CD8-positive, alpha-beta memory T cell (primary cell): ENCODE measurements at regions not wholly inside any gene's neighbourhood (a gene's known extent, or its start where the extent isn't known, plus 50 kb on each side); places are given as distances from the start of the nearest gene placed in this dataset.
"Not testable (repeated sequence)": the region's sequence is repeated elsewhere in the genome, so short reads cannot be mapped to it uniquely, and the experiment has no call there.

Experiments used
- CTCF ChIA-PET: fragments of 350-600 bp; sonication (Branson Sonifier 250); formaldehyde crosslinking; loops from one replicate; lab custom pipeline; 2021; ENCODE audit warnings: antibody characterized with exemption; lab: Charles Lee
- POLR2A ChIA-PET: fragments of 350-600 bp; sonication (Branson Sonifier 250); formaldehyde crosslinking; loops from one replicate; lab custom pipeline; 2021; ENCODE audit warnings: antibody characterized with exemption; lab: Charles Lee
- DNase-seq, 5 donors: peaks; one replicate each; pipeline versions ENCODE4 v3.0.0 to v3.0.0-alpha.2; 2020 to 2022; ENCODE audit warnings: mixed read lengths in 1 of 5
- H3K27ac ChIP-seq: one replicate; pipeline ENCODE4 v1.7.0; 2013; ENCODE audit warnings: low read depth, mild to moderate bottlenecking, low read length, moderate library complexity
- H3K27me3 ChIP-seq: 2 replicates; pipeline ENCODE4 v1.7.0; 2013; ENCODE audit warnings: low read length, mild to moderate bottlenecking; ENCODE audit not compliant: insufficient read depth, poor library complexity, severe bottlenecking
- H3K36me3 ChIP-seq: 2 replicates; pipeline ENCODE4 v1.7.0; 2013; ENCODE audit warnings: mild to moderate bottlenecking, low read length, moderate library complexity; ENCODE audit not compliant: insufficient read depth
- H3K4me1 ChIP-seq: 2 replicates; pipeline ENCODE4 v1.7.0; 2013; ENCODE audit warnings: mild to moderate bottlenecking, low read length, moderate library complexity; ENCODE audit not compliant: insufficient read depth
- H3K4me3 ChIP-seq: 2 replicates; pipeline ENCODE4 v1.7.0; 2013; ENCODE audit warnings: mild to moderate bottlenecking, low read length
- H3K9me3 ChIP-seq: 2 replicates; pipeline ENCODE4 v1.7.0; 2013; ENCODE audit warnings: mild to moderate bottlenecking, low read length
- H3K27ac Mint-ChIP-seq, 8 donors: one replicate each; pipeline ENCODE4 v1.8.0; 2020 to 2021; ENCODE audit warnings: mixed read lengths in 8 of 8, mild to moderate bottlenecking in 6 of 8, inconsistent platforms in 3 of 8, moderate library complexity in 3 of 8
- H3K27me3 Mint-ChIP-seq, 2 donors: one replicate each; pipeline ENCODE4 v1.8.0; 2020 to 2021; ENCODE audit warnings: mixed read lengths in 2 of 2, mild to moderate bottlenecking in 1 of 2, moderate library complexity in 1 of 2
- H3K36me3 Mint-ChIP-seq, 3 donors: one replicate each; pipeline ENCODE4 v1.8.0; 2020 to 2021; ENCODE audit warnings: mixed read lengths in 3 of 3, inconsistent platforms in 1 of 3, mild to moderate bottlenecking in 1 of 3
- H3K4me1 Mint-ChIP-seq, 3 donors: one replicate each; pipeline ENCODE4 v1.8.0; 2020 to 2021; ENCODE audit warnings: mixed read lengths in 3 of 3, inconsistent platforms in 1 of 3, mild to moderate bottlenecking in 1 of 3
- H3K4me3 Mint-ChIP-seq, 7 donors: one replicate each; pipeline ENCODE4 v1.8.0; 2020 to 2021; ENCODE audit warnings: mixed read lengths in 7 of 7, mild to moderate bottlenecking in 6 of 7, moderate library complexity in 4 of 7, inconsistent platforms in 2 of 7
- H3K9me3 Mint-ChIP-seq, 5 donors: one replicate each; pipeline ENCODE4 v1.8.0; 2020 to 2022; ENCODE audit warnings: mixed read lengths in 5 of 5, mild to moderate bottlenecking in 3 of 5, moderate library complexity in 2 of 5, inconsistent platforms in 1 of 5

- H3K4me1 Mint-ChIP-seq, H3K4me3 ChIP-seq, H3K36me3 Mint-ChIP-seq, H3K27me3 ChIP-seq, H3K27me3 Mint-ChIP-seq, H3K36me3 ChIP-seq, H3K9me3 ChIP-seq, DNase-seq, H3K4me3 Mint-ChIP-seq, H3K4me1 ChIP-seq, CTCF ChIA-PET, POLR2A ChIA-PET, H3K27ac ChIP-seq, H3K27ac Mint-ChIP-seq, H3K9me3 Mint-ChIP-seq: not testable (repeated sequence)
Measured at GRCh38 chr1:115510226-115510625, 131.5 kb upstream of the VANGL1 start.

GRCh38 chr1:115507901-115508300 is 133.9 kb upstream of the VANGL1 start:
- no peaks in the 10 kb centered on the region for H3K9me3 Mint-ChIP-seq
- no peaks in the 10 kb centered on the region for H3K4me1 Mint-ChIP-seq
- ChIA-PET POLR2A (no interaction called here), CTCF (no interaction called here)
- DNase-seq, result no peak
- no peak overlapping the region for H3K4me3 Mint-ChIP-seq
- no peaks in the 10 kb centered on the region for H3K36me3 Mint-ChIP-seq
- H3K9me3 ChIP-seq, result no peaks in the 10 kb centered on the region
- no peak overlapping the region for H3K27ac Mint-ChIP-seq
- no peak overlapping the region for H3K4me3 ChIP-seq
- H3K27ac ChIP-seq, result no peak overlapping the region
- no peaks in the 10 kb centered on the region for H3K4me1 ChIP-seq
- no peaks in the 10 kb centered on the region for H3K27me3 ChIP-seq
- peaks cover 3 to 8% of the 10 kb centered on the region in 2 donors for H3K27me3 Mint-ChIP-seq
- no peaks in the 10 kb centered on the region for H3K36me3 ChIP-seq

- H3K9me3 Mint-ChIP-seq, result peaks cover 0 to 3% (median 0%) of the 10 kb centered on the region in 5 donors
Measured at GRCh38 chr1:115506924-115507589, 134.7 kb upstream of the VANGL1 start.

GRCh38 chr1:115506518-115506917 is 135.3 kb upstream of the VANGL1 start:
- DNase-seq, result no peak
- CTCF ChIA-PET, result interaction anchor here (0.7 to 1.1 kb wide), 2 partner anchors 9 to 11 kb away, joined by 3 read pairs; no protein-coding TSS in a partner anchor
- peaks cover 0 to 3% (median 0%) of the 10 kb centered on the region in 5 donors for H3K9me3 Mint-ChIP-seq

More at GRCh38 chr1:115506924-115507589, 134.7 kb upstream of the VANGL1 start:
- Mint-ChIP-seq H3K4me3 (no peak overlapping the region), H3K36me3 (no peaks in the 10 kb centered on the region), H3K4me1 (no peaks in the 10 kb centered on the region), H3K27me3 (peaks cover 3 to 8% of the 10 kb centered on the region in 2 donors), H3K27ac (no peak overlapping the region)
- Histone ChIP-seq H3K4me3 (no peak overlapping the region), H3K9me3 (no peaks in the 10 kb centered on the region), H3K4me1 (no peaks in the 10 kb centered on the region), H3K27ac (no peak overlapping the region), H3K27me3 (no peaks in the 10 kb centered on the region), H3K36me3 (no peaks in the 10 kb centered on the region)
- no peak for DNase-seq
- CTCF ChIA-PET, result interaction anchor here (0.7 to 1.1 kb wide), 2 partner anchors 9 to 11 kb away, joined by 3 read pairs; no protein-coding TSS in a partner anchor
- POLR2A ChIA-PET, result no interaction called here

GRCh38 chr1:115505148-115505571 is 136.6 kb upstream of the VANGL1 start:
- Mint-ChIP-seq H3K27ac (no peak overlapping the region), H3K4me1 (no peaks in the 10 kb centered on the region), H3K36me3 (no peaks in the 10 kb centered on the region), H3K4me3 (no peak overlapping the region), H3K9me3 (peaks cover 0 to 3% (median 0%) of the 10 kb centered on the region in 5 donors), H3K27me3 (peaks cover 4 to 8% of the 10 kb centered on the region in 2 donors)
- ChIA-PET CTCF (no interaction called here), POLR2A (no interaction called here)
- no peak overlapping the region for H3K27ac ChIP-seq
- no peak overlapping the region for H3K4me3 ChIP-seq
- no peaks in the 10 kb centered on the region for H3K27me3 ChIP-seq
- no peak for DNase-seq
- no peaks in the 10 kb centered on the region for H3K4me1 ChIP-seq
- H3K9me3 ChIP-seq, result no peaks in the 10 kb centered on the region
- no peaks in the 10 kb centered on the region for H3K36me3 ChIP-seq

More at GRCh38 chr1:115506518-115506917, 135.3 kb upstream of the VANGL1 start:
- Mint-ChIP-seq H3K4me1 (no peaks in the 10 kb centered on the region), H3K36me3 (no peaks in the 10 kb centered on the region), H3K27ac (no peak overlapping the region), H3K27me3 (peaks cover 3 to 8% of the 10 kb centered on the region in 2 donors), H3K4me3 (no peak overlapping the region)
- no peak overlapping the region for H3K4me3 ChIP-seq
- no peaks in the 10 kb centered on the region for H3K27me3 ChIP-seq
- no peak overlapping the region for H3K27ac ChIP-seq
- H3K36me3 ChIP-seq, result no peaks in the 10 kb centered on the region
- no peaks in the 10 kb centered on the region for H3K9me3 ChIP-seq
- POLR2A ChIA-PET, result no interaction called here
- no peaks in the 10 kb centered on the region for H3K4me1 ChIP-seq

GRCh38 chr1:115502183-115502582 is 139.6 kb upstream of the VANGL1 start:
- H3K27ac Mint-ChIP-seq, H3K9me3 ChIP-seq, H3K9me3 Mint-ChIP-seq, H3K27me3 ChIP-seq, H3K36me3 ChIP-seq, H3K4me3 ChIP-seq, H3K27me3 Mint-ChIP-seq, H3K4me1 ChIP-seq, H3K4me3 Mint-ChIP-seq, DNase-seq, H3K36me3 Mint-ChIP-seq, H3K4me1 Mint-ChIP-seq, CTCF ChIA-PET, POLR2A ChIA-PET, H3K27ac ChIP-seq: not testable (repeated sequence)

GRCh38 chr1:115501476-115501875 is 140.3 kb upstream of the VANGL1 start:
- H3K27ac ChIP-seq, result no peak overlapping the region
- H3K27me3 ChIP-seq, result no peaks in the 10 kb centered on the region
- no peaks in the 10 kb centered on the region for H3K9me3 ChIP-seq
- Mint-ChIP-seq H3K9me3 (peaks cover 0 to 3% (median 0%) of the 10 kb centered on the region in 5 donors), H3K27me3 (peaks cover 3 to 4% of the 10 kb centered on the region in 2 donors), H3K27ac (no peak overlapping the region), H3K4me3 (no peak overlapping the region), H3K36me3 (no peaks in the 10 kb centered on the region), H3K4me1 (no peaks in the 10 kb centered on the region)
- no peak overlapping the region for H3K4me3 ChIP-seq
- ChIA-PET CTCF (no interaction called here), POLR2A (no interaction called here)
- no peaks in the 10 kb centered on the region for H3K36me3 ChIP-seq
- no peaks in the 10 kb centered on the region for H3K4me1 ChIP-seq
- DNase-seq, result no peak

GRCh38 chr1:115499253-115499652 is 142.5 kb upstream of the VANGL1 start:
- POLR2A ChIA-PET, result no interaction called here
- Histone ChIP-seq H3K36me3 (no peaks in the 10 kb centered on the region), H3K27ac (no peak overlapping the region), H3K4me1 (no peaks in the 10 kb centered on the region), H3K9me3 (no peaks in the 10 kb centered on the region), H3K27me3 (no peaks in the 10 kb centered on the region), H3K4me3 (no peak overlapping the region)
- DNase-seq, result no peak
- peaks cover 3 to 4% of the 10 kb centered on the region in 2 donors for H3K27me3 Mint-ChIP-seq
- no peaks in the 10 kb centered on the region for H3K4me1 Mint-ChIP-seq
- no peaks in the 10 kb centered on the region for H3K36me3 Mint-ChIP-seq
- H3K4me3 Mint-ChIP-seq, result no peak overlapping the region
- peaks cover 0 to 3% (median 0%) of the 10 kb centered on the region in 5 donors for H3K9me3 Mint-ChIP-seq
- CTCF ChIA-PET, result no interaction called here
- H3K27ac Mint-ChIP-seq, result no peak overlapping the region
